H1 (cell line): ENCODE measurements at regions not wholly inside any gene's neighbourhood (a gene's known extent, or its start where the extent isn't known, plus 50 kb on each side); places are given as distances from the start of the nearest gene placed in this dataset.

Source experiments
- CTCF ChIA-PET: fragments of 300-600 bp; sonication (Branson Sonifier 250); formaldehyde crosslinking; loops from one replicate; lab custom pipeline; 2021; ENCODE audit not compliant: partially characterized antibody; lab: Charles Lee
- POLR2A ChIA-PET: fragments of 300-600 bp; sonication (Branson Sonifier 250); formaldehyde crosslinking; loops from one replicate; lab custom pipeline; 2021; ENCODE audit warnings: inconsistent platforms; ENCODE audit not compliant: partially characterized antibody; lab: Charles Lee
- DNase-seq, 2 experiments: peaks; one replicate each; pipeline versions ENCODE4 v3.0.0 to v3.0.0-alpha.2; 2010 to 2022; ENCODE audit warnings: low spot score in 2 of 2, low read depth in 1 of 2, mixed read lengths in 1 of 2
- FAIRE-seq: peaks from 2 replicates; lab custom pipeline; 2011; peaks lifted over from hg19 to GRCh38; lab: Jason Lieb, UNC
- H2AFZ ChIP-seq: 2 replicates; pipeline ENCODE4 v1.8.1; 2012; ENCODE audit warnings: low read length, inconsistent platforms
- H2AK5ac ChIP-seq: 2 replicates; pipeline ENCODE4 v1.6.1; 2013; ENCODE audit warnings: low read depth, low read length
- H2BK120ac ChIP-seq: replicated peaks from 2 replicates; pipeline ENCODE3; 2013; ENCODE audit warnings: low read depth, low read length, inconsistent platforms
- H2BK12ac ChIP-seq: 2 replicates; pipeline ENCODE4 v1.6.1; 2013; ENCODE audit warnings: low read depth, low read length
- H2BK15ac ChIP-seq: 2 replicates; pipeline ENCODE4 v1.6.1; 2013; ENCODE audit warnings: low read length
- H2BK20ac ChIP-seq: 2 replicates; pipeline ENCODE4 v1.6.1; 2013; ENCODE audit warnings: low read length
- H2BK5ac ChIP-seq: 2 replicates; pipeline ENCODE4 v1.6.1; 2013; ENCODE audit warnings: low read depth, low read length
- H3K14ac ChIP-seq: 2 replicates; pipeline ENCODE4 v1.6.1; 2013; ENCODE audit warnings: inconsistent platforms; ENCODE audit not compliant: insufficient read length
- H3K18ac ChIP-seq: 2 replicates; pipeline ENCODE4 v1.6.1; 2013; ENCODE audit warnings: low read length; ENCODE audit errors: extremely low read depth
- H3K23ac ChIP-seq: 2 replicates; pipeline ENCODE4 v1.6.1; 2013; ENCODE audit warnings: inconsistent platforms; ENCODE audit not compliant: insufficient read length
- H3K23me2 ChIP-seq: 2 replicates; pipeline ENCODE4 v1.6.1; 2013; ENCODE audit warnings: low read depth, low read length
- H3K27ac ChIP-seq: 2 replicates; pipeline ENCODE4 v1.6.1; 2011; ENCODE audit warnings: low read depth, low read length, inconsistent platforms
- H3K27me3 ChIP-seq, 4 experiments: replicated peaks in 1 of 4; 1 replicate in 1 of 4; 2 replicates in 3 of 4; pipeline versions ENCODE4 v1.6.1 to v1.8.1; 2011 to 2013; ENCODE audit warnings: low read length in 3 of 4, mild to moderate bottlenecking in 3 of 4, inconsistent platforms in 2 of 4, mixed read lengths in 2 of 4, moderate library complexity in 1 of 4; ENCODE audit not compliant: control insufficient read depth in 3 of 4, insufficient read depth in 3 of 4; ENCODE audit errors: extremely low read depth in 1 of 4
- H3K36me3 ChIP-seq, 4 experiments: 2 replicates each; pipeline versions ENCODE4 v1.6.1 to v1.8.1; 2011 to 2013; ENCODE audit warnings: mild to moderate bottlenecking in 4 of 4, low read length in 3 of 4, moderate library complexity in 2 of 4, control low read depth in 1 of 4, inconsistent platforms in 1 of 4; ENCODE audit not compliant: insufficient read depth in 4 of 4, control insufficient read depth in 2 of 4
- H3K4ac ChIP-seq: replicated peaks from 2 replicates; pipeline ENCODE3; 2013; ENCODE audit warnings: low read length, low read depth, mixed read lengths, inconsistent platforms; ENCODE audit not compliant: insufficient read length
- H3K4me1 ChIP-seq, 4 experiments: replicated peaks in 1 of 4; 1 replicate in 1 of 4; 2 replicates in 3 of 4; pipeline versions ENCODE4 v1.6.1 to v1.8.1; 2011 to 2013; ENCODE audit warnings: low read length in 3 of 4, inconsistent platforms in 2 of 4, mixed read lengths in 1 of 4; ENCODE audit not compliant: insufficient read depth in 4 of 4, control insufficient read depth in 3 of 4
- H3K4me2 ChIP-seq, 2 experiments: 2 replicates each; pipeline versions ENCODE4 v1.6.1 to v1.8.1; 2011 to 2013; ENCODE audit warnings: low read depth in 2 of 2, low read length in 2 of 2, control low read depth in 1 of 2, inconsistent platforms in 1 of 2, mild to moderate bottlenecking in 1 of 2; ENCODE audit not compliant: insufficient read depth in 1 of 2
- H3K4me3 ChIP-seq, 4 experiments: fragments of 200-600, 300-600 bp in 1 of 4; sonication (generic), shearing (Covaris generic), sonication (Bioruptor Twin) in 1 of 4; 2 replicates each; pipeline versions ENCODE4 v1.5.1 to v1.8.1; 2011 to 2016; ENCODE audit warnings: low read length in 4 of 4, low read depth in 3 of 4, control low read depth in 2 of 4, inconsistent platforms in 2 of 4, mild to moderate bottlenecking in 2 of 4, mixed read lengths in 1 of 4, moderate library complexity in 1 of 4; ENCODE audit not compliant: insufficient read depth in 2 of 4; ENCODE audit errors: extremely low read depth in 1 of 4
- H3K56ac ChIP-seq: replicated peaks from 2 replicates; pipeline ENCODE3; 2013; ENCODE audit warnings: low read depth, mild to moderate bottlenecking, mixed read lengths, low read length, inconsistent platforms; ENCODE audit not compliant: insufficient read length
- H3K79me1 ChIP-seq: 2 replicates; pipeline ENCODE4 v1.6.1; 2013; ENCODE audit warnings: low read depth, low read length, control low read depth
- H3K79me2 ChIP-seq, 2 experiments: 2 replicates each; pipeline versions ENCODE4 v1.6.1 to v1.8.1; 2012 to 2013; ENCODE audit warnings: low read length in 2 of 2, mild to moderate bottlenecking in 2 of 2, inconsistent platforms in 1 of 2; ENCODE audit not compliant: insufficient read depth in 2 of 2, control insufficient read depth in 1 of 2
- H3K9ac ChIP-seq, 4 experiments: replicated peaks in 1 of 4; 1 replicate in 1 of 4; 2 replicates in 3 of 4; pipeline versions ENCODE4 v1.6.1 to v1.8.1; 2011 to 2013; ENCODE audit warnings: low read depth in 3 of 4, low read length in 3 of 4, control low read depth in 2 of 4, mild to moderate bottlenecking in 2 of 4, moderate library complexity in 2 of 4, inconsistent platforms in 1 of 4; ENCODE audit errors: extremely low read depth in 1 of 4
- H3K9me3 ChIP-seq, 2 experiments: 2 replicates each; pipeline versions ENCODE4 v1.6.1 to v1.8.1; 2012 to 2013; ENCODE audit warnings: mild to moderate bottlenecking in 2 of 2, moderate library complexity in 2 of 2, control low read depth in 1 of 2, inconsistent platforms in 1 of 2, low read depth in 1 of 2, low read length in 1 of 2, mixed read lengths in 1 of 2; ENCODE audit not compliant: insufficient read depth in 2 of 2
- H4K20me1 ChIP-seq, 2 experiments: replicated peaks in 1 of 2; 2 replicates each; pipeline versions ENCODE3 to v1.8.1; 2011 to 2013; ENCODE audit warnings: inconsistent platforms in 2 of 2, low read length in 2 of 2, mild to moderate bottlenecking in 1 of 2; ENCODE audit not compliant: insufficient read depth in 2 of 2, control insufficient read depth in 1 of 2
- H4K5ac ChIP-seq: 2 replicates; pipeline ENCODE4 v1.6.1; 2013; ENCODE audit warnings: low read length, low read depth, mixed read lengths, inconsistent platforms; ENCODE audit not compliant: insufficient read length
- H4K8ac ChIP-seq: 2 replicates; pipeline ENCODE4 v1.8.0; 2013; ENCODE audit warnings: mild to moderate bottlenecking, moderate library complexity, low read length, inconsistent platforms; ENCODE audit not compliant: insufficient read depth; ENCODE audit errors: extremely low read depth
- H4K91ac ChIP-seq: replicated peaks from 2 replicates; pipeline ENCODE3; 2013; ENCODE audit warnings: low read length, mixed read lengths, inconsistent platforms; ENCODE audit not compliant: insufficient read length
- BRCA1 ChIP-seq: IDR thresholded peaks from 2 replicates; pipeline ENCODE4 v1.6.1; 2012; ENCODE audit warnings: low read depth, low read length, improper control_type of control experiment
- CBX5 ChIP-seq: fragments of 300-800, 300-1000 bp; sonication (generic); IDR thresholded peaks from 2 replicates; pipeline ENCODE4 v1.7.1; 2016; ENCODE audit warnings: antibody characterized with exemption, low read length, low read depth
- CTBP2 ChIP-seq: IDR thresholded peaks from 2 replicates; pipeline ENCODE4 v1.7.0; 2011; ENCODE audit warnings: borderline replicate concordance, mild to moderate bottlenecking, moderate library complexity, mixed read lengths, low read length; ENCODE audit not compliant: insufficient read depth, insufficient read length
- FOSL1 ChIP-seq: IDR thresholded peaks from 2 replicates; pipeline ENCODE4 v1.6.1; 2011; ENCODE audit warnings: mild to moderate bottlenecking, low read depth, low read length, moderate library complexity; ENCODE audit not compliant: insufficient read depth
- KDM5A ChIP-seq: fragments of 200-600 bp; IDR thresholded peaks from 2 replicates; pipeline ENCODE4 v1.7.1; 2012; ENCODE audit warnings: mild to moderate bottlenecking, low read length, inconsistent platforms, mixed read lengths
- NANOG ChIP-seq: IDR thresholded peaks from 2 replicates; pipeline ENCODE4 v1.6.1; 2011; ENCODE audit warnings: low read length, low read depth, mild to moderate bottlenecking, inconsistent platforms; ENCODE audit not compliant: insufficient read depth, poor library complexity, severe bottlenecking
- RAD21 ChIP-seq, 2 experiments: IDR thresholded peaks in 1 of 2; conservative IDR thresholded peaks in 1 of 2; 2 replicates each; pipeline ENCODE4 v1.6.1; 2011; ENCODE audit warnings: low read depth in 2 of 2, low read length in 2 of 2, improper control_type of control experiment in 1 of 2, inconsistent platforms in 1 of 2, mild to moderate bottlenecking in 1 of 2, moderate library complexity in 1 of 2
- TCF12 ChIP-seq: IDR thresholded peaks from 2 replicates; pipeline ENCODE4 v1.6.1; 2011; ENCODE audit warnings: low read depth, mild to moderate bottlenecking, low read length
- TEAD4 ChIP-seq: IDR thresholded peaks from 2 replicates; pipeline ENCODE4 v1.6.1; 2012; ENCODE audit warnings: low read depth, low read length, inconsistent platforms, mixed read lengths
- WGBS, 2 experiments: shearing (Covaris generic) in 1 of 2; methylation state at CpG; one replicate each; pipeline versions ENCODE4 v1.1.6 to v1.1.7; 2013 to 2015; ENCODE audit warnings: low lambda C conversion rate in 2 of 2, mixed read lengths in 2 of 2, inconsistent platforms in 1 of 2, low coverage in 1 of 2, missing lambda C conversion rate in 1 of 2; ENCODE audit not compliant: insufficient replicate concordance in 2 of 2, insufficient coverage in 1 of 2, insufficient read length in 1 of 2; ENCODE audit errors: extremely low coverage in 1 of 2, missing lambda C conversion rate in 1 of 2; 5-methylcytosine and 5-hydroxymethylcytosine counted together

- no peak for TF ChIP-seq TEAD4
Observed at GRCh38 chrX:28312259-28312658, 275.0 kb upstream of the IL1RAPL1 start (continued).

GRCh38 chrX:28311466-28311865 is 275.8 kb upstream of the IL1RAPL1 start:
- ChIA-PET POLR2A (no interaction called here), CTCF (interaction anchor here (0.6 kb wide), 1 partner anchor 30 kb away, joined by 4 read pairs; no protein-coding TSS in a partner anchor)
- Histone ChIP-seq H3K4me3 (no peak overlapping the region), H3K36me3 (no peaks in the 10 kb centered on the region), H3K27me3 (no peaks in the 10 kb centered on the region), H4K91ac (no peak overlapping the region), H3K27ac (no peak overlapping the region), H2BK12ac (no peak overlapping the region), H3K4me1 (no peaks in the 10 kb centered on the region), H3K56ac (no peak overlapping the region), H2AFZ (no peak overlapping the region), H3K79me2 (no peaks in the 10 kb centered on the region), H2BK5ac (no peak overlapping the region), H3K23me2 (no peaks in the 10 kb centered on the region), H3K18ac (no peak overlapping the region), H3K9ac (no peak overlapping the region), H3K4ac (no peak overlapping the region), H4K20me1 (no peaks in the 10 kb centered on the region), H2BK20ac (no peak overlapping the region), H2AK5ac (no peak overlapping the region), H2BK15ac (no peak overlapping the region), H3K4me2 (no peak overlapping the region), H3K23ac (no peak overlapping the region), H3K14ac (no peak overlapping the region), H4K5ac (no peak overlapping the region), H2BK120ac (no peak overlapping the region), H3K79me1 (no peaks in the 10 kb centered on the region), H3K9me3 (no peaks in the 10 kb centered on the region), H4K8ac (no peak overlapping the region)
- FAIRE-seq (no peak), DNase-seq (no peak)
- WGBS, 2 experiments = 89% methylated on average over 1 of the region's 3 CpGs; no CpG with 5 or more reads in 1 of the 2 experiments
- TF ChIP-seq TEAD4 (no peak), NANOG (no peak), RAD21 (IDR thresholded peaks at IDR 0.05 in 1 of 2, conservative IDR thresholded peaks at IDR 0.05 in 1 of 2; ENCODE audit: low read depth in 2 of 2, low read length in 2 of 2) (no peak), CBX5 (no peak), CTBP2 (no peak), TCF12 (no peak), FOSL1 (no peak), BRCA1 (no peak), KDM5A (no peak)
